GM19397 (cell line): ENCODE measurements at regions not wholly inside any gene's neighbourhood (a gene's known extent, or its start where the extent isn't known, plus 50 kb on each side); places are given as distances from the start of the nearest gene placed in this dataset.

Experiments
- ATAC-seq: cut with Tn5 transposase; IDR thresholded peaks from one replicate; pipeline ENCODE4 v1.9.1; 2021; ENCODE audit warnings: mild to moderate bottlenecking, moderate library complexity; ENCODE audit not compliant: unreplicated experiment

GRCh38 chr1:172946814-172947507, 103.8 kb downstream of the TNFSF18 start:
- ATAC-seq: no peak

GRCh38 chr1:172948457-172948856, 102.3 kb downstream of the TNFSF18 start:
- no peak for ATAC-seq

GRCh38 chr1:172949096-172949495, 101.6 kb downstream of the TNFSF18 start:
- no peak for ATAC-seq

- ATAC-seq: no peak
These were observed 100.2 kb downstream of the TNFSF18 start for GRCh38 chr1:172950528-172950927.

GRCh38 chr1:172951730-172952365, 98.9 kb downstream of the TNFSF18 start:
- ATAC-seq: no peak

GRCh38 chr1:172952516-172952915, 98.2 kb downstream of the TNFSF18 start:
- ATAC-seq: no peak

- no peak for ATAC-seq
These were observed 96.1 kb downstream of the TNFSF18 start for GRCh38 chr1:172954476-172955150.

GRCh38 chr1:172955161-172955815, 95.5 kb downstream of the TNFSF18 start:
- ATAC-seq: no peak

- ATAC-seq: no peak
These were observed 93.9 kb downstream of the TNFSF18 start for GRCh38 chr1:172956871-172957270.

- no peak for ATAC-seq
These were observed 93.2 kb downstream of the TNFSF18 start for GRCh38 chr1:172957491-172957890.

- no peak for ATAC-seq
These were observed 91.2 kb downstream of the TNFSF18 start for GRCh38 chr1:172959571-172959970.

GRCh38 chr1:172960019-172960418, 90.7 kb downstream of the TNFSF18 start:
- ATAC-seq: no peak

- ATAC-seq: no peak
These were observed 90.1 kb downstream of the TNFSF18 start for GRCh38 chr1:172960454-172961208.

- ATAC-seq: no peak
These were observed 85.9 kb downstream of the TNFSF18 start for GRCh38 chr1:172964864-172965263.

- ATAC-seq: no peak
These were observed 83.7 kb downstream of the TNFSF18 start for GRCh38 chr1:172966844-172967540.

GRCh38 chr1:172967936-172968335, 82.8 kb downstream of the TNFSF18 start:
- ATAC-seq: no peak

- no peak for ATAC-seq
These were observed 81.1 kb downstream of the TNFSF18 start for GRCh38 chr1:172969611-172970010.

GRCh38 chr1:172970186-172970585, 80.6 kb downstream of the TNFSF18 start:
- no peak for ATAC-seq

- ATAC-seq: no peak
These were observed 79.5 kb downstream of the TNFSF18 start for GRCh38 chr1:172971241-172971640.

GRCh38 chr1:172972258-172972657, 78.5 kb downstream of the TNFSF18 start:
- no peak for ATAC-seq
